A673 (cell line): ENCODE measurements at regions not wholly inside any gene's neighbourhood (a gene's known extent, or its start where the extent isn't known, plus 50 kb on each side); places are given as distances from the start of the nearest gene placed in this dataset.

Experiments
- EZH2 ChIP-seq: fragments of 200-600 bp; sonication (generic); IDR thresholded peaks from 2 replicates; pipeline ENCODE4 v1.6.1; 2017; ENCODE audit warnings: borderline replicate concordance, low read depth, mild to moderate bottlenecking, mixed read lengths, antibody characterized with exemption, low read length; ENCODE audit not compliant: poor library complexity, severe bottlenecking
- TF ChIP-seq, protein P1 (sequence below): fragments of 300-800, 200-600 bp; sonication (generic); conservative IDR thresholded peaks from 2 replicates; pipeline ENCODE4 v1.5.1; 2017; ENCODE audit warnings: low read depth, mild to moderate bottlenecking, antibody characterized with exemption, low read length, moderate library complexity, mixed read lengths

DNA sequence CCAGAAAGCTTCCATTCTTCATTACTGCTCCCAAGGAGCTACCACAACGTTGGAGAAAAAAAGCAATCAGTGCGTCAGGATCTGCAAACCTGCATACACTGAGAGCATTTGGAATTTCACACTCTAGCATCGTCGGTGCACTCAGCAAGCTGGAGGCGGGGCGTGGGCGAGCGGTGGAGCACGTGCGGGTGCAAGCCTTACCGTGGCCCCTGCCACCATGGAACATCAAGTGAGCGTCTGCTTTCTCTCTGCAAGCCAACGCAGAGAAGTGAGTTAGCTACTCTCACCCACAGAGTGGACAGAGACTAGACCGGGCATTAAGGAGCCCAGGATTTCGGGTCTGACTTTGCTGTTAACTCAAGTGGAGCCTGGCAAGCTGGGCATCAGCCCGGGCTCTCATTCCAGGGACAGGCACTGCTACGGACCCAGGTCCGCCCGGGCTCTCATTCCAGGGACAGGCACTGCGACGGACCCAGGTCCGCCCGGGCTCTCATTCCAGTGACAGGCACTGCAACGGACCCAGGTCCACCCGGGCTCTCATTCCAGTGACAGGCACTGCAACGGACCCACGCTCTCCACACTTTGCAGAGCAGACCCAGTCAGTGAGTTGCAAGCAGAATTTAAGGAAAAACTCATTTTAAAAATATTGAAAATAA, 124.1 kb upstream of the SPACA7 start:
- TF ChIP-seq, protein P1, sequence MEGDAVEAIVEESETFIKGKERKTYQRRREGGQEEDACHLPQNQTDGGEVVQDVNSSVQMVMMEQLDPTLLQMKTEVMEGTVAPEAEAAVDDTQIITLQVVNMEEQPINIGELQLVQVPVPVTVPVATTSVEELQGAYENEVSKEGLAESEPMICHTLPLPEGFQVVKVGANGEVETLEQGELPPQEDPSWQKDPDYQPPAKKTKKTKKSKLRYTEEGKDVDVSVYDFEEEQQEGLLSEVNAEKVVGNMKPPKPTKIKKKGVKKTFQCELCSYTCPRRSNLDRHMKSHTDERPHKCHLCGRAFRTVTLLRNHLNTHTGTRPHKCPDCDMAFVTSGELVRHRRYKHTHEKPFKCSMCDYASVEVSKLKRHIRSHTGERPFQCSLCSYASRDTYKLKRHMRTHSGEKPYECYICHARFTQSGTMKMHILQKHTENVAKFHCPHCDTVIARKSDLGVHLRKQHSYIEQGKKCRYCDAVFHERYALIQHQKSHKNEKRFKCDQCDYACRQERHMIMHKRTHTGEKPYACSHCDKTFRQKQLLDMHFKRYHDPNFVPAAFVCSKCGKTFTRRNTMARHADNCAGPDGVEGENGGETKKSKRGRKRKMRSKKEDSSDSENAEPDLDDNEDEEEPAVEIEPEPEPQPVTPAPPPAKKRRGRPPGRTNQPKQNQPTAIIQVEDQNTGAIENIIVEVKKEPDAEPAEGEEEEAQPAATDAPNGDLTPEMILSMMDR = no peak
- TF ChIP-seq EZH2 = no peak
